KBM-7 (cell line): ENCODE measurements at regions not wholly inside any gene's neighbourhood (a gene's known extent, or its start where the extent isn't known, plus 50 kb on each side); places are given as distances from the start of the nearest gene placed in this dataset.

Experiments used
- DNase-seq: peaks from one replicate; pipeline ENCODE4 v3.0.0-alpha.2; 2015
- in situ Hi-C: fragments of 300-500 bp; cut with MboI; formaldehyde crosslinking; loops from 2 replicates; pipeline ENCODE4 v1.14.3; 2020; ENCODE audit warnings: low sequenced_read_pairs, low pct_unique_long_range_greater_than_20kb, mixed read lengths

DNA sequence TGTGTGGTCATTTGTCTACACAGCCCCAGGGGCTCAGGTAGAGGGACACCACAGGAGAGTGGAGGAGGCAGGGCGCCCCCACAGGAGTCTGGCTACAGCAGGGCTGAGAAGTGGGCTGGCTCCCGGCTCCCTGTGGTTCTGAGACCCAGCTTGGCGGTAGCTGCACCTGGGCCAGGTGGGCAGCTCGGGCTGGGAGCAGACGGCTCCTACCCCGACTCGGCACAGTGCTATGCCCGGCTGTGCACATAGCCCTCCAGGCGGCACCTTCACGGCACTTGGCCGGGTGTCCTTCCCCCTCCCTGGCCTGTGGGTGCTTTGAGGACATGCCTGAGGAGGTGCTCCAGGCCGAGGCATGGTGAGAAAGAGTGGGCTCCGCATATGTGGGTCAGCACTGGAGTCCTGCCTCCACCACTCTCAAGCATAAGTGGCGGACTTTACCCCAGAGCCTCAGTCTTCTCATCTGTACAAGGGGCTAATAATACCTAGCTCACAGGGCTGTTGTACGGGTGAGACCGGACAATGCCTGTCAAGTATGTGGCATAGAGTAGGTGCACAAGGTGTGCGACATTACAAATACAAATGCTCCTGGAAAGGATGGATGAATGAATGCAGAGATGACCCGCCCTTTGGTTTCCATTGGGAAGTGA, 50.1 kb upstream of the JPH3 start:
- in situ Hi-C loops, result no loop called here
- DNase-seq, result no peak

DNA sequence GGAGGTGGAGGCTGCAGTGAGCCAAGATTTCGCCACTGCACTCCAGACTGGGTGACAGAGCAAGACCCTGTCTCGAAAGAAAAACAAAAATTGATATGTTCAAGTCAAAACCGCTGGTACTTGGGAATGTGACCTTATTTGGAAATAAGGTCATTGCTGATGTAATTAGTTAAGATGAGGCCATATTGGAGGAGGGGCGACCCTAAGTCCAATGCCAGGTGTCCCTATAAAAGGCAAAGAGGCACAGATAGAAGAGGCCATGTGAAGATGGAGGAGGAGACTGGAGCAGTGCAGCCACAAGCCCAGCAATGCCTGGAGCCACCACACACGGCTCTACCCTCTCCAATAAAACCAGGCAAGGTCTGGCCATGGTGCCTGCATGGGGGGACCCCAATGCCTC, 50.8 kb upstream of the JPH3 start:
- in situ Hi-C loops, result no loop called here
- no peak for DNase-seq

DNA sequence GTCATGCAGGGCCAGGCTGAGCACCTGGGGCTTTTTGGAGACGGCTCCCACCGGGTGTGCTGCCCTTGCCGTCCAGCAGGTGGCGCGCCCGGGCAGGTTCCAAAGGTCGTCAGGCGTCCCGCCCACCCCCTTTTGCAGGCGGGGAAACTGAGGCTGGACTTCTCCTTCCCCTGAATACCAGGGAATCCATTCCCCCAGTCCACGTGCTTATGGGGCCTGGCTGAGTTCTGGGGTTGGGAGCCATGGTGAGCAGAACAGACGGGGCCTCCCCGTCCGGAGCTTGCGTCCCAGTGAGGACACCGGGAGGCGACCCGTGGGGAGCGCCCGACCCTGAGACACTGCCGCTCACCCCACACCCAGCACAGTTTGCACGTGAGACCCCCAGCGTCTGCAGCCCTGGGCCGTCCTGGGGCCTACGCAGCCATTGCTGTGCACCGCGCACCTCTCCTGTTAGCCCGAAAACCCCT, 51.8 kb upstream of the JPH3 start:
- in situ Hi-C loops, result no loop called here
- no peak for DNase-seq

DNA sequence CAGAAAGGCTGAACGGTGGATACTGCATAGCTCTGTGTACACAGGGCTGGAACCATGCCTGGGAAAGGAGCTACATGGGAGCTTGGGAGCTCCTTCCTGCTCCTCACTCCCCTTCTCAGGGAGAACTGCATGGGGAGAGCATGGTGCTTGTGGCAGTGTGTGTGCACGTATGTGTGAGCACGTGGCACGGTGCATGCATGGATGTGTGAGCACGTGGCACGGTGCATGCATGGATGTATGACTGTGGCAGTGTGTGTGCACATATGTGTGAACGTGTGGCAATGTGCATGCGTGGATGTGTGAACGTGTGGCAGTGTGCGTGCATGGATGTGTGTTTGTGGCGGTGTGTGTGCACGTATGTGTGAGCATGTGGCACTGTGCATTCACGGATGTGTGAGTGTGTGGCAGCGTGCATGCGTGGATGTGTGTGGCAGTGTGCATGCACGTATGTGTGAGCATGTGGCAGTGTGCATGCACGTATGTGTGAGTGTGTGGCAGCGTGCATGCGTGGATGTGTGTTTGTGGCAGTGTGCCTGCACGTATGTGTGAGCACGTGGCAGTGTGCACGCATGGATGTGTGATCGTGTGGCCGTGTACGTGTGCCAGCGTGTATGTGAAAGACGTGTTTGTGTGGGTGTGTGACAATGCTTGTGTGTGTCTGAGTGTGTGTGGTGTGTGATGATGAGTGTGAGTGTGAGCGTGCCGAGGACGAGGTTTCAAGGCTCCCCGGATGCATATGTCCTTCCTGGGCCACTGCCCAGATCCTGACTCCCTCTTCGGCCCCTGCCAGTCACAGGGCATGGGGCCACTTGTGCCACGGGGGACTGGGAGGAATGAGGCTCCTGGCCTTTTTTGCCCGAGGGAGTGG, 52.4 kb upstream of the JPH3 start:
- no peak for DNase-seq
- in situ Hi-C loops, result no loop called here

DNA sequence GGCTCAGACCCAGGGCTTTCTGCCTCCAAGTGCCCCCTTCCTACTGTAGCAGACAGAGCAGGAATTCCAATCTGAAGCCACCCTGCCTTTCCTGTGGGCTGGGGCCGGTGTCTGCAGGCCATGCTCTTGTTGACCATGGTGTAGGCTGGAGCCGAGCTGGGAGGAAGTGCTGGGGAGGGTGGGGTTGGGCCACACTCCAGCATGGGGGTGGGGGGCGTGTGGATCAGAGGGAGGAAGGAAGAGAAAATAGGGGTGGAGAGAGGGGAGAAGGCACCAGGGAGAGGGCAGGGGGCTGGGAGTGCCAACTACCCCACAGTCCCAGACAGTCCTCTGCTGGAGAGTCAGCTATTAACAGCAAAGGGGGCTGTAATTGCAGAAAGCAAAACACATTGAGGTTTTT, 54.3 kb upstream of the JPH3 start:
- DNase-seq, result no peak
- in situ Hi-C loops, result no loop called here

DNA sequence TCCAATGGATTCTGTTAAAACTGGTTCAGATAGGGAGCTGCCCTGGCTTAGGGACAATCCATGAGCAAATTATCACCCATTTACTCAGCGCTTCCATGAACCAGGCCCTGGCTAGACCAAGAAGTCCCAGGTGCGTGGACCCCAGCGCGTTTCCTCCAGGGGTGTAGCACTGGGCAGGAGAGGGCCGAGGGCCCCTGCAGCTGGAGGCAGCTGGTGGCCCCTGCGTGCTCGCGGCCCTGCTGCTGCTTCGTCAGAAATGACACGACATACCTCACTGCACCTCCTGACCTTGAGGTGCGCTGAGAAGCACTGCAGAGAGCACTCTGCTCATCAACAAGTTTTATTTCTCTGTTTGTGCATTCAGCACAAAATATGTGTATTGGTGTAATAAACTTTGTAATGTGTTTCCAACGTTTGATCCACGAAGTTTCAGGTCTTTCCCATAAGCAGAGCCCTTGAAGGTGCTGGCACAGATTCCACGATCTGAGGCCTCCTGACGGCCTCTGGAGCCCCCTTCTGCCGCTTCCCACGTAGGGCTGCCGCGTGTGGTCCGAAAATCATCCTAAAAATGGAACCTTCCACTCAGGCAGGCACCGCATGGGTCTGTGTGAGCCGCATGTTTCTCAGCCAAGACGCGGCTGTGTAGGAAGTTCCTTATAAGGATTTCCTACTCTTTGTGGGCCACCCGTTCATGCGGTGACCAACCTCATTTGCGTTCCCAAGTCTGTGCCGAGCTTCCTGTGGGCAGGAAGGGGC, 50.8 kb upstream of the ZCCHC14 start:
- in situ Hi-C loops, result no loop called here
- DNase-seq, result peak; percentile 57

DNA sequence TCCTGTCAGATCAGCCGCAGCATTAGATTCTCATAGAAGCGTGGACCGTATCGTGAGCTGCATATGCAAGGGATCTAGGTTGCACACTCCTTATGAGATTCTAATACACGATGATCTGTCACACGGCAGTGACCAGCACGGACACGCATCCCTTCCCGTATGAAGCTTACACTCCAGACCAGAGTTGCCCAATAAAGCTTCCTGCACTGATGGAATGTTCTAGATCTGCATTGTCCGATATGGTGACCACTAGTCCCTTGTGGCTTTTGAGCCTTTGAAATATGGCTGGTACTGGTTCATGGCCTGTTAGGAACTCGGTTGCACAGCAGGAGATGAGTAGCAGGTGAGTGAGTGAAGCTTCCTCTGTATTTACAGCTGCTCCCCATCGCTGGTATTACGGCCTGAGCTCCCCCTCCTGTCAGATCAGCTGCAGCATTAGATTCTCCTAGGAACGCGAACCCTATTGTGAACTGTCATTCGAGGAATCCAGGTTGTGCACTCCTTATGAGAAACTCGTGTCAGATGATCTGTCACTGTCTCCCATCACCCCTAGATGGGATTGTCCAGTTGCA, 49.8 kb upstream of the ZCCHC14 start:
- in situ Hi-C loops, result no loop called here
- DNase-seq, result no peak
